Muscle of leg (tissue), 3 donors: ENCODE measurements at regions not wholly inside any gene's neighbourhood (a gene's known extent, or its start where the extent isn't known, plus 50 kb on each side); places are given as distances from the start of the nearest gene placed in this dataset.

Experiments used
- DNase-seq: peaks from one replicate; pipeline ENCODE4 v3.0.0; 2013
- H3K27ac ChIP-seq: one replicate; pipeline ENCODE4 v1.5.1; 2013; ENCODE audit warnings: mild to moderate bottlenecking, low read length, control low read depth
- H3K27me3 ChIP-seq: one replicate; pipeline ENCODE4 v1.6.1; 2013; ENCODE audit warnings: low read length; ENCODE audit not compliant: control insufficient read depth, insufficient read depth
- H3K36me3 ChIP-seq: one replicate; pipeline ENCODE4 v1.6.1; 2013; ENCODE audit warnings: low read length; ENCODE audit not compliant: control insufficient read depth, insufficient read depth
- H3K4me1 ChIP-seq: one replicate; pipeline ENCODE4 v1.6.1; 2013; ENCODE audit warnings: low read length; ENCODE audit not compliant: control insufficient read depth, insufficient read depth
- H3K4me3 ChIP-seq: one replicate; pipeline ENCODE4 v1.5.1; 2013; ENCODE audit warnings: low read length, control low read depth
- H3K9me3 ChIP-seq: replicated peaks from 2 replicates; pipeline ENCODE4 v1.6.1; 2013; ENCODE audit warnings: low read depth, low read length; ENCODE audit not compliant: control insufficient read depth
- WGBS: methylation state at CpG from one replicate; pipeline ENCODE4 v1.1.5; 2013; ENCODE audit warnings: missing lambda C conversion rate; ENCODE audit not compliant: insufficient coverage; 5-methylcytosine and 5-hydroxymethylcytosine counted together

DNA sequence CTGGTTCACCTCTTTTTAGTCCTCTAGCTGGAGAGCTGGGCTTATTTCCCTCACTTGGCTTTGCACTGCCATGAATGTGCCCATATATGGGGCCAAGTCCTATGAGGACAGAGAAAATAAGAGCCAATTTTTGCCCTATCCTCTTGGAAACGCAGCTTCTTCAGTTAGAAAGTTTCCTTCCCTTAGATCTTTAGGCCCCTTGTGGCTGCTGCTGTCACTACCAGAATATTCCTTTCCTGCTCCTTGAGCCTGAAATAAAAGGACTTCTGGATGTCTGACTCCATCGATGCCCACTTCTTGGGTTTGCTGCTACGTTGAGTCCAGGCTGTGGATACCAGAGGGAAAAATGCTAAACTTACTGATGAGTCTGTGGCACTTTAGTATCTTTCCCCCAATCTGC is 487.1 kb downstream of the GRIN2A start:
- Histone ChIP-seq H3K4me3 (no peak overlapping the region), H3K36me3 (no peaks in the 10 kb centered on the region), H3K4me1 (no peaks in the 10 kb centered on the region), H3K27me3 (no peaks in the 10 kb centered on the region), H3K9me3 (no peaks in the 10 kb centered on the region), H3K27ac (no peak overlapping the region)
- DNase-seq: no peak
- WGBS: 88% methylated on average over 1 of the region's 3 CpGs
